ENCODE measurements at regions not wholly inside any gene's neighbourhood (a gene's known extent, or its start where the extent isn't known, plus 50 kb on each side); places are given as distances from the start of the nearest gene placed in this dataset.

DNA sequence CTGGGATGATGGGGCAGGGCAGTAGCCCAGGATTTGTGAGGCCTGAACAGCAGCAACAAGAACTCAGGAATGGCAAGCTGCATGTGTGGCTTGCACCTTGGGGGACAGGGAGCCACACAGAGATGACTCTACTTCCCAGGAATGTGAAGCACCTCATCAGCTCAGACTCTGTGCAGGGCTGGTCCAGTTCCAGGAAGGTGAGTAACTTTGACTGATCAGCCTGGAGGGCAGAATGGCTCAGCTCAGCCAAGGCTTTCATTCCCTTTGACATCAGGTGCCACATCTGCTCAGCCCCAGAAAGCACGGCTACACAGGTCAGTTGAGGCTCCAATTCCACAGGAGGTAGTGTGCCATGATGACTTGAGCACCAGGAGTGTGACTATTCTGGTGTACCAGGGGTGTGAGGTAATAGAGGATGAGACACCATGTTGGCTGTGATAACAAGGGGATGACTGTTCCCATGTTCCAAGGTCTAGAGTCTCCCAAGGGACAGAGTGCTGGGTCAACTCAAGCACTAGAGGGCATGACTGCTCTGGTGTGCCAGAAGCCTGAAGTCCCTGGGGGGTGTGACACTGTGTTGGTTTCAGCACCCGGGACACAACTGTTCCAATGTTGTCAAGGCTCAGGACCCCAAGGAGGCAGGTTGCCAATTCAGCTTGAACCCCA lies 625.8 kb upstream of the ADGRL2 start:
- TF ChIP-seq POLR2AphosphoS5 (IDR thresholded peaks at IDR 0.05) (no peak), CTCF (IDR thresholded peaks at IDR 0.05) (no peak)

Measured in prostate gland (tissue), 2 donors.